ENCODE measurements at regions not wholly inside any gene's neighbourhood (a gene's known extent, or its start where the extent isn't known, plus 50 kb on each side); places are given as distances from the start of the nearest gene placed in this dataset.

GRCh38 chr16:85460252-85461021 is 152.7 kb upstream of the GSE1 start:
- Histone ChIP-seq H2AFZ (no peak overlapping the region), H3K4me3 (no peak overlapping the region), H3K79me2 (peaks cover 20% of the 10 kb centered on the region), H4K20me1 (ENCODE audit: insufficient read depth, poor library complexity, severe bottlenecking) (no peaks in the 10 kb centered on the region), H3K9me3 (ENCODE audit: low read depth) (no peaks in the 10 kb centered on the region), H3K4me2 (peak overlapping the region; percentile 87), H3K9me2 (replicated peaks; ENCODE audit: insufficient read depth) (no peaks in the 10 kb centered on the region), H3K27me3 (no peaks in the 10 kb centered on the region), H3K36me3 (replicated peaks; ENCODE audit: insufficient read depth, low read depth) (no peaks in the 10 kb centered on the region), H3K27ac (peak overlapping the region; percentile 81), H3K4me1 (ENCODE audit: insufficient read depth) (peaks cover 66% of the 10 kb centered on the region)
- peak; percentile 34 for DNase-seq (ENCODE audit: low spot score)
- no peak for TF ChIP-seq EZH2phosphoT487 (IDR thresholded peaks at IDR 0.05; ENCODE audit: low read depth, severe bottlenecking, unreplicated experiment)
- no peak for TF ChIP-seq CTCF (IDR thresholded peaks at IDR 0.05; ENCODE audit: poor library complexity)
- no peak for TF ChIP-seq EZH2 (IDR thresholded peaks at IDR 0.05; ENCODE audit: borderline replicate concordance)
- WGBS (ENCODE audit: low lambda C conversion rate, missing lambda C conversion rate) = 43% methylated on average over 24 of the region's 24 CpGs

GRCh38 chr16:85461022-85461813 is 151.9 kb upstream of the GSE1 start:
- Histone ChIP-seq H2AFZ (no peak overlapping the region), H3K9me3 (ENCODE audit: low read depth) (no peaks in the 10 kb centered on the region), H3K79me2 (peaks cover 20% of the 10 kb centered on the region), H3K4me2 (peak overlapping the region; percentile 87), H3K4me1 (ENCODE audit: insufficient read depth) (peaks cover 69% of the 10 kb centered on the region), H4K20me1 (ENCODE audit: insufficient read depth, poor library complexity, severe bottlenecking) (no peaks in the 10 kb centered on the region), H3K27ac (peak overlapping the region; percentile 81), H3K9me2 (replicated peaks; ENCODE audit: insufficient read depth) (no peaks in the 10 kb centered on the region), H3K4me3 (no peak overlapping the region), H3K27me3 (no peaks in the 10 kb centered on the region), H3K36me3 (replicated peaks; ENCODE audit: insufficient read depth, low read depth) (no peaks in the 10 kb centered on the region)
- peak; percentile 46 for DNase-seq (ENCODE audit: low spot score)
- TF ChIP-seq EZH2 (IDR thresholded peaks at IDR 0.05; ENCODE audit: borderline replicate concordance) (no peak), CTCF (IDR thresholded peaks at IDR 0.05; ENCODE audit: poor library complexity) (no peak), EZH2phosphoT487 (IDR thresholded peaks at IDR 0.05; ENCODE audit: low read depth, severe bottlenecking, unreplicated experiment) (no peak)
- 36% methylated on average over 10 of the region's 14 CpGs for WGBS (ENCODE audit: low lambda C conversion rate, missing lambda C conversion rate)

GRCh38 chr16:85461814-85462713 is 151.1 kb upstream of the GSE1 start:
- no peaks in the 10 kb centered on the region for H4K20me1 ChIP-seq (ENCODE audit: insufficient read depth, poor library complexity, severe bottlenecking)
- 1% methylated on average over 23 of the region's 35 CpGs for WGBS (ENCODE audit: low lambda C conversion rate, missing lambda C conversion rate)
- peak; percentile 83 for DNase-seq (ENCODE audit: low spot score)
- no peaks in the 10 kb centered on the region for H3K9me2 ChIP-seq (replicated peaks; ENCODE audit: insufficient read depth)
- H3K27me3 ChIP-seq = no peaks in the 10 kb centered on the region
- peak overlapping the region; percentile 87 for H3K4me2 ChIP-seq
- no peaks in the 10 kb centered on the region for H3K9me3 ChIP-seq (ENCODE audit: low read depth)
- no peak overlapping the region for H2AFZ ChIP-seq
- H3K79me2 ChIP-seq = peaks cover 20% of the 10 kb centered on the region
- TF ChIP-seq EZH2 (IDR thresholded peaks at IDR 0.05; ENCODE audit: borderline replicate concordance) (no peak), EZH2phosphoT487 (IDR thresholded peaks at IDR 0.05; ENCODE audit: low read depth, severe bottlenecking, unreplicated experiment) (no peak), CTCF (IDR thresholded peaks at IDR 0.05; ENCODE audit: poor library complexity) (no peak)
- H3K27ac ChIP-seq = peak overlapping the region; percentile 81
- no peaks in the 10 kb centered on the region for H3K36me3 ChIP-seq (replicated peaks; ENCODE audit: insufficient read depth, low read depth)
- no peak overlapping the region for H3K4me3 ChIP-seq
- peaks cover 66% of the 10 kb centered on the region for H3K4me1 ChIP-seq (ENCODE audit: insufficient read depth)

Data from hepatocyte (in vitro differentiated cells).